A673 (cell line): ENCODE measurements at regions not wholly inside any gene's neighbourhood (a gene's known extent, or its start where the extent isn't known, plus 50 kb on each side); places are given as distances from the start of the nearest gene placed in this dataset.

Experiments used
- CTCF ChIP-seq: fragments of 300-800, 200-600 bp; sonication (generic); conservative IDR thresholded peaks from 2 replicates; pipeline ENCODE4 v1.5.1; 2017; ENCODE audit warnings: low read depth, mild to moderate bottlenecking, antibody characterized with exemption, low read length, moderate library complexity, mixed read lengths
- EZH2 ChIP-seq: fragments of 200-600 bp; sonication (generic); IDR thresholded peaks from 2 replicates; pipeline ENCODE4 v1.6.1; 2017; ENCODE audit warnings: borderline replicate concordance, low read depth, mild to moderate bottlenecking, mixed read lengths, antibody characterized with exemption, low read length; ENCODE audit not compliant: poor library complexity, severe bottlenecking

DNA sequence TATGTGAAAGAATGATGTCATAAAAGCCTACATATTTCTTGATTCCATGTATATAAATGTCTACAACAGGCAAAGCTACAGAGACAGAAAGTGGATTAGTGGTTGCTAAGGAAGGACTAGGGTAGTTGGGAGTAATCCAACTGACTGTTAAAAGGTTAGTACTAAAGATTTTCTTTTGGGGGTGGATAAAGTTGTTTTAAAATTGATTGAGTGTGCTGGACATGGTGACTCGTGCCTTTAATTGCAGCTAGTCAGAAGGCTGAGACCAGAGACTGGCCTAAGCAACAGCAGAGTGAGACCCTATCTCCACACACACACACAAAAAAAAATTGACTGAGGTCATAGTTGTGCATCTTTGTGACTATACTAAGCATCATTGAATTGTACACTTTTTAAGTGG is 234.3 kb downstream of the C12orf50 start:
- TF ChIP-seq CTCF (no peak), EZH2 (no peak)
